ENCODE measurements at regions not wholly inside any gene's neighbourhood (a gene's known extent, or its start where the extent isn't known, plus 50 kb on each side); places are given as distances from the start of the nearest gene placed in this dataset.
"Not testable (repeated sequence)": the region's sequence is repeated elsewhere in the genome, so short reads cannot be mapped to it uniquely, and the experiment has no call there.

- DNase-seq, result no peak
Measured at GRCh38 chr6:78597966-78598365, 269.4 kb upstream of the IRAK1BP1 start.

DNA sequence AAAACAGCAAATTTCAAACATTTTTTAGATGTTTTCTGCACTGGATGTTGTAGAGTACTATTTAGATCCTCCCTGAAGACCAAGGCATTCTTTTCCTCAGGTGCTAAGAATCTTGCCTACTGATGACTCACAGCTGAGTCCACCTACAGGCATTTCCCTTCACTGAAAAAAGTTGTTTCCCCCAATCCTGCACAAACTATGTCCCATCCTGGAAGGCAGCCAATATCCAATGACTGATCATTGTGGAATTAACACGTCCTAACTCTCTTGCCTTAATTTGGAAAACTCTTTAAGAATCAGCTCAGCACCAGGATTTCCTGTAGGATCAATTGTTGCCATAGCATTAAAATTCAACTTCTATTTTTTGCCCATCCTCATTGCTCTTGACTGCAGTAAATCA lies 268.4 kb upstream of the IRAK1BP1 start:
- no peak for DNase-seq

DNA sequence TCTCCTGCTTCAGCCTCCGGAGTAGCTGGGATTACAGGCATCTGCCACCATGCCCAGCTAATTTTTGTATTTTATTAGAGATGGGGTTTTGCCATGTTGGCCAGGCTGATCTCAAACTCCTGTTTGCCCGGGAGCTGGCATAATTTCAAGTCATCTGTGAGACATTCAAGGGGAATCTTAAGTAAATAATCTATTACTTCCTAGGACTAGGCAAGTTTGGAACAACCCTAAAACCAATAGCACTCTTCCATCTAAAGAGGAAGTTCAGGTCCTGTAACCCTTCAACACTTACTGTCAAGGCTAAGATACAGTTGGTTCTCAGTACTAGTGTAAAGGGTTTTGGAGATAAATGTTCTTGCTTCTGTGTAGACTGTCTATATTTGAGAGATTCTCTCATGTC lies 267.8 kb upstream of the IRAK1BP1 start:
- DNase-seq, result no peak

- no peak for DNase-seq
Measured at GRCh38 chr6:78605909-78606446, 261.4 kb upstream of the IRAK1BP1 start.

GRCh38 chr6:78607189-78607588 lies 260.2 kb upstream of the IRAK1BP1 start:
- no peak for DNase-seq

DNA sequence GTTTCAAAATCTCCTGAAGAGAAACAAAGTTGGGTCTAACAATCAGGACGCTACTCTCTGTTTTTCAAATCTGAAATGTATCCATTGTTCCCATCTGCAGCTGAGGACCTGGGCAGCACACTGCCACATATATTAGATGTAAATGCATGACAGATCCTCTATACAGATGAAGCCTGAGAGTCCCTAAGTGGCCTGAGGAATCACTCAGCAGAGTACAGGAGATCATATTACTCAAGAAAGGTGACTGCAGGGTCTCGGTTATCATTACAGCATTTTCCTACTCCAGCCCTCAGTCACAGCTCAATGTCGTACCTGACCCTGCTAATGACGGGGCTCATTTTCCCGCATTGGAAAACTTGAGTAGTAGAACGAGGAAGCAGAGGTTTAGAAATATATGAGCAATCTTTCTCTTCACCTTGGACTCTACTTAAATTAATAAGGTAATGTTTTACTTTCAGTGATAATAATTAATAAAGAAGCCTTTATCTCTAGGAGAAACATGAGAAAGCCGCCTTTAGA lies 256.2 kb upstream of the IRAK1BP1 start:
- DNase-seq, result peak; percentile 32

DNA sequence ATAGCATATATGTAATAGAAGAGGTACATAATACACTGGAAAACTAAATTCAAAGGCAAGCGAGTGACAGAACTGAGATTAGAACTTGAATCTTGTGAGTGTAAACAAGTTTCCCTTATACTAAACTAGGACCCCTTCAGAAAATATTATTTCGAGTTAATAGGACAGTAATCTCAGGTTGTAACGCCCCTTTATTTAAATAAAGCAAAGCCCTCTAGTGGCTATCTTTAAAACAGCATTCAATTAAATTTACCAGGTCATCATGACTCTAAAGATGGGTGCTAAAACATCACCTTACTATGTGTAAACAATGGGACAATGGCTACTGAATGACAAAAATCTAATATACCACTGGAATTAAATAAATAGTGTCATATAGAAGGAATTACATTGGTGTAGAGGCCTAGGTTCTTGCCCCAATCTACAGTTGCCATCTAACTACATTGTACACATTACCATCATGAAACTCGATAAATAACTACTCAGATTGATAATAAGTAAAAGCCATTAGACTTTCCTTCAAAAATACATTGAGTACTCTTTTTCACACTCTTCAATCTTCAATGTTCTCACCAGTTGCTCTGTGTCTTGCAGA lies 255.4 kb upstream of the IRAK1BP1 start:
- DNase-seq, result peak; percentile 23

DNA sequence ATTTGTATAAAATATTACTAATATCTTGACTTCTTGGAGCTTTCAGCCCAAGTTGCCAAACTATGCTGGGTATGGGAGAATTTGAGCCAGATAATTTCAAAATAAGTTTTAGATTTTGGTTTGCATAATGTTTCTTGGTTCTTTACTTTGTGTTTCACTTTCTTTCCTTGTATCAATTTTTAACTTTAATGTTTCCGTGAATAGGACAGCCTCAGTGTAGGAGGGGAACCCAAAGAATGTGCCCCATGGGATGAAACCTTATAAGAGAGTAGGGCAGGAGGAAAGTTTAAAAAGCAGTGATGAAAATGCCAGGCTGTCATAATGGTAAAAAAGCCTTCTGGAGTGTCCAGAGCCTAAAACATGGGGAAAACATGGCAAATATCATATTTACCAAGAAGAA lies 252.4 kb upstream of the IRAK1BP1 start:
- DNase-seq, result no peak

GRCh38 chr6:78615430-78615904 lies 251.9 kb upstream of the IRAK1BP1 start:
- DNase-seq, result no peak

- DNase-seq, result no peak
Measured at GRCh38 chr6:78618970-78619369, 248.4 kb upstream of the IRAK1BP1 start.

GRCh38 chr6:78623554-78623953 lies 243.8 kb upstream of the IRAK1BP1 start:
- DNase-seq, result no peak

GRCh38 chr6:78629154-78629721 lies 238.1 kb upstream of the IRAK1BP1 start:
- no peak for DNase-seq

GRCh38 chr6:78629836-78630235 lies 237.5 kb upstream of the IRAK1BP1 start:
- DNase-seq, result no peak

- no peak for DNase-seq
Measured at GRCh38 chr6:78631976-78632375, 235.4 kb upstream of the IRAK1BP1 start.

DNA sequence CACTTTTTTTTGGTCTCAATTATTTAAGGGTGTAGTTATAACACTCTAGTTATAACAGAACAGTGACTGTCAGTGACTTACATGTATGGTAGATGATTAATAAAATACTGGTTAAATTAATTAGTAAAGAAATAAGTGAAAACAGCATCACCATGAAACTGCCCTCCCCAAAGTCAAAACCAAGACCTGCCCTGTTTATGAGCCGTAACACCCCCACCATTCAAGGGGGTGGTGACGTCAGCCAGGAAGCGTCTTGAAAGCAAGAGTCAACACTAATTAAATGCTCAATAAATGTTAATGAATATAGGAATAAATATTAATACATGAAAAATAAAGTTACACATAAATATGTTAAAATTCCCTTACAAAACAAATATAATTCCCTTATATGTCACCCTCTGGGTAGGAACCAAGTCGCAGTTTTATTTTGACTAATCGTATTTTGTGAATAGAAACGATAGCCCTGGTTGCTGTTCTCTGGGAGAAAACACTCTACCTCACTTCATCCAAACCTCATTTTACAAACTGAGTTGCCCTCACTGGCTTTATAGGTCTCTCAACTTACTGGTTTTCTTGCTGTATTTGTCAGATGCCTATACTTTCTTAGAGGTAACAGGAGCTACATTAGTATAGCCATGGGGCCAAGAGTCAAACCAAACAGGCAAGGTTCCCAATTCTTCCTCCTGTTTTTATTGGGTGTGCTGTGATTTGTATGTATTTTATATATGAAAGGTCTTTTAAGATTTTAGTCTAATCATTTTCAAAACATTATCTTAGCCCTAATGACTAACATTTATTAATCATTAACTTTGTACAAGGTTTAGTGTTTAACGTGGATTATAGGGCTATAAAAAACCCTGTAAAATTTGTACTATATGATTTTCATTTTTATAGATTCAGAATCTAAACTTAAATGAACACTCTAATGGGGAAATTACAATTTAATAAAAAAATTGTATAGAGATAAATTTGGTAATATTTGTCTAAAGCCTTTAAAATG lies 227.9 kb upstream of the IRAK1BP1 start:
- DNase-seq, result no peak

- not testable (repeated sequence) for DNase-seq
Measured at GRCh38 chr6:78643976-78644375, 223.4 kb upstream of the IRAK1BP1 start.

DNA sequence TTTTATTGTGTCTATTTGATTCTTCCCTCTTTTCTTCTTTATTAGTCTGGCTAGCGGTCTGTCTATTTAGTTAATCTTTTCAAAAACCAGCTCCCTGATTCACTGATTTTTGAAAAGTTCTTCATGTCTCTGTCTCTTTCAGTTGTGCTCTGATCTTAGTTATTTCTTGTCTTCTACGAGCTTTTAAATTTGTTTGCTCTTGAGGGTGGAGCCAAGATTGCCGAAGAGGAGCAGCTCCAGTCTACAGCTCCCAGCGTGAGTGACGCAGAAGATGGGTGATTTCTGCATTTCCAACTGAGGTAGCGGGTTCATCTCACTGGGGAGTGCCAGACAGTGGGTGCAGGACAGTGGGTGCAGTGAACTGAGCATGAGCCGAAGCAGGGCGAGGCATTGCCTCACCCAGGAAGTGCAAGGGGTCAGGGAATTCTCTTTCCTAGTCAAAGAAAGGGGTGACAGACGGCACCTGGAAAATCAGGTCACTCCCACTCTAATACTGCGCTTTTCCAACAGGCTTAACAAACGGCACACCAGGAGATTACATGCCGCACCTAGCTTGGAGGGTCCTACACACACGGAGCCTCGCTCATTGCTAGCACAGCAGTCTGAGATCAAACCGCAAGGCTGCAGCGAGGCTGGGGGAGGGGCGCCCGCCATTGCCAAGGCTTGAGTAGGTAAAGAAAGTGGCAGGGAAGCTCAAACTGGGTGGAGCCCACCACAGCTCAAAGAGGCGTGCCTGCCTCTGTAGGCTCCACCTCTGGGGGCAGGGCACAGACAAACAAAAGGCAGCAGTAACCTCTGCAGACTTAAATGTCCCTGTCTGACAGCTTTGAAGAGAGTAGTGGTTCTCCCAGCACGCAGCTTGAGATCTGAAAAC lies 220.6 kb upstream of the IRAK1BP1 start:
- DNase-seq, result not testable (repeated sequence)

DNA sequence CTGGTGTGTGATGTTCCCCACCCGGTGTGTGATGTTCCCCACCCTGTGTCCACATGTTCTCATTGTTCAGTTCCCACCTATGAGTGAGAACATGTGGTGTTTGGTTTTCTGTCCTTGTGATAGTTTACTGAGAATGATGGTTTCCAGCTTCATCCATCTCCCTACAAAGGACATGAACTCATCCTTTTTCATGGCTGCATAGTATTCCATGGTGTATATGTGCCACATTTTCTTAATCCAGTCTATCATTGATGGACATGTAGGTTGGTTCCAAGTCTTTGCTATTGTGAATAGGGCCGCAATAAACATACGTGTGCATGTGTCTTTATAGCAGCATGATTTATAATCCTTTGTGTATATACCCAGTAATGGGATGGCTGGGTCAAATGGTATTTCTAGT lies 201.5 kb upstream of the IRAK1BP1 start:
- DNase-seq, result not testable (repeated sequence)

GRCh38 chr6:78666764-78667163 lies 200.6 kb upstream of the IRAK1BP1 start:
- no peak for DNase-seq

GRCh38 chr6:78670156-78670555 lies 197.2 kb upstream of the IRAK1BP1 start:
- no peak for DNase-seq

DNA sequence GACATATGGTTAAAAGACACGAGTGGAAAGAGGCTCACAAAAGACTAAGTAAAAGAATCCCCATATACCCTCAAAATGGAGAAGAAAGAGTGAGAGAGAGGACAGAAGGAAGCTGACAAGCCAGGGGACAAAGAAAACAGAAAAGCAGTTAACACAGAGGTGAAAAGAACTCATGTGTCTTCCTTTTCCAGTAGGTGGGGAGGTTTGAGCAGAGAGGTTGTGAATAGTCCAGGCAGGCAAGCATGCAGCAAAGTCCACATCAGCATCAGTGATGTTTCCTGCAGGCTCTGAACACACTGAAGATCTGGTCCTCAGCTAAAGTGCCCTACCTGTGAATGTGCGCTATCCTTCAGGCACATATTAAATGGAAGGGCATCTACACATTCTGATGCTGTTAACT lies 196.5 kb upstream of the IRAK1BP1 start:
- no peak for DNase-seq
